ENCODE measurements at regions not wholly inside any gene's neighbourhood (a gene's known extent, or its start where the extent isn't known, plus 50 kb on each side); places are given as distances from the start of the nearest gene placed in this dataset.

GRCh38 chr4:180437601-180438000, 1805.6 kb upstream of the TENM3 start:
- DNase-seq: no peak
- Mint-ChIP-seq H3K27me3 (no peaks in the 10 kb centered on the region), H3K9me3 (peaks cover 4 to 10% (median 9%) of the 10 kb centered on the region in 3 donors), H3K4me1 (peaks cover 0 to 7% (median 0%) of the 10 kb centered on the region in 3 donors), H3K36me3 (no peaks in the 10 kb centered on the region), H3K27ac (no peak overlapping the region), H3K4me3 (peak overlapping the region in 1 of 3 donors; percentile 54)
- Histone ChIP-seq H3K4me1 (ENCODE audit: control insufficient read depth in 1 of 2, extremely low read depth in 1 of 2, insufficient read depth in 2 of 2, low read length in 2 of 2) (peaks cover 0 to 2% of the 10 kb centered on the region in 2 experiments), H3K27ac (ENCODE audit: low read length) (no peak overlapping the region), H3K36me3 (ENCODE audit: control insufficient read depth in 2 of 2, extremely low read depth in 1 of 2, insufficient read depth in 1 of 2, low read length in 1 of 2) (no peaks in the 10 kb centered on the region), H3K4me3 (ENCODE audit: control insufficient read depth in 1 of 2, extremely low read depth in 1 of 2, low read length in 1 of 2) (no peak overlapping the region), H3K9me3 (no peaks in the 10 kb centered on the region), H3K27me3 (replicated peaks in 1 of 2; ENCODE audit: control insufficient read depth in 2 of 2, extremely low read depth in 1 of 2, insufficient read depth in 2 of 2, low read length in 1 of 2) (no peaks in the 10 kb centered on the region)
- whole genome bisulfite sequencing (ENCODE audit: insufficient coverage): 50% methylated on average over 1 of the region's 5 CpGs
- ChIA-PET POLR2A (no interaction called here), CTCF (no interaction called here)
- no peak for ATAC-seq (replicated peaks in 1 of 4)

- Histone ChIP-seq H3K27ac (ENCODE audit: low read length) (no peak overlapping the region), H3K4me1 (ENCODE audit: control insufficient read depth in 1 of 2, extremely low read depth in 1 of 2, insufficient read depth in 2 of 2, low read length in 2 of 2) (no peaks in the 10 kb centered on the region), H3K4me3 (ENCODE audit: control insufficient read depth in 1 of 2, extremely low read depth in 1 of 2, low read length in 1 of 2) (no peak overlapping the region), H3K9me3 (no peaks in the 10 kb centered on the region), H3K27me3 (replicated peaks in 1 of 2; ENCODE audit: control insufficient read depth in 2 of 2, extremely low read depth in 1 of 2, insufficient read depth in 2 of 2, low read length in 1 of 2) (no peaks in the 10 kb centered on the region), H3K36me3 (ENCODE audit: control insufficient read depth in 2 of 2, extremely low read depth in 1 of 2, insufficient read depth in 1 of 2, low read length in 1 of 2) (no peaks in the 10 kb centered on the region)
- H3K27ac Mint-ChIP-seq: no peak overlapping the region
- no peaks in the 10 kb centered on the region for H3K4me1 Mint-ChIP-seq
- no CpG with 5 or more reads among the region's 1 CpG for WGBS (ENCODE audit: insufficient coverage)
- H3K4me3 Mint-ChIP-seq: no peak overlapping the region
- no peaks in the 10 kb centered on the region for H3K36me3 Mint-ChIP-seq
- POLR2A ChIA-PET: no interaction called here
- CTCF ChIA-PET: no interaction called here
- H3K27me3 Mint-ChIP-seq: no peaks in the 10 kb centered on the region
- peaks cover 0 to 12% (median 8%) of the 10 kb centered on the region in 3 donors for H3K9me3 Mint-ChIP-seq
- no peak for DNase-seq
- no peak for ATAC-seq (replicated peaks in 1 of 4)
Measured at GRCh38 chr4:180448306-180448705, 1794.9 kb upstream of the TENM3 start.

- Histone ChIP-seq H3K27me3 (replicated peaks in 1 of 2; ENCODE audit: control insufficient read depth in 2 of 2, extremely low read depth in 1 of 2, insufficient read depth in 2 of 2, low read length in 1 of 2) (no peaks in the 10 kb centered on the region), H3K4me3 (ENCODE audit: control insufficient read depth in 1 of 2, extremely low read depth in 1 of 2, low read length in 1 of 2) (no peak overlapping the region), H3K27ac (ENCODE audit: low read length) (no peak overlapping the region), H3K9me3 (no peaks in the 10 kb centered on the region), H3K36me3 (ENCODE audit: control insufficient read depth in 2 of 2, extremely low read depth in 1 of 2, insufficient read depth in 1 of 2, low read length in 1 of 2) (no peaks in the 10 kb centered on the region), H3K4me1 (ENCODE audit: control insufficient read depth in 1 of 2, extremely low read depth in 1 of 2, insufficient read depth in 2 of 2, low read length in 2 of 2) (no peaks in the 10 kb centered on the region)
- DNase-seq (no peak), ATAC-seq (replicated peaks in 1 of 4) (no peak)
- ChIA-PET CTCF (no interaction called here), POLR2A (no interaction called here)
- Mint-ChIP-seq H3K4me3 (no peak overlapping the region), H3K27me3 (no peaks in the 10 kb centered on the region), H3K9me3 (peaks cover 0 to 16% (median 8%) of the 10 kb centered on the region in 3 donors), H3K27ac (no peak overlapping the region), H3K4me1 (no peaks in the 10 kb centered on the region), H3K36me3 (no peaks in the 10 kb centered on the region)
- 88% methylated on average over 1 of the region's 6 CpGs for WGBS (ENCODE audit: insufficient coverage)
Measured at GRCh38 chr4:180449395-180449956, 1793.7 kb upstream of the TENM3 start.

GRCh38 chr4:180455226-180455625, 1788.0 kb upstream of the TENM3 start:
- POLR2A ChIA-PET: no interaction called here
- Histone ChIP-seq H3K9me3 (no peaks in the 10 kb centered on the region), H3K4me1 (ENCODE audit: control insufficient read depth in 1 of 2, extremely low read depth in 1 of 2, insufficient read depth in 2 of 2, low read length in 2 of 2) (no peaks in the 10 kb centered on the region), H3K27ac (ENCODE audit: low read length) (no peak overlapping the region), H3K27me3 (replicated peaks in 1 of 2; ENCODE audit: control insufficient read depth in 2 of 2, extremely low read depth in 1 of 2, insufficient read depth in 2 of 2, low read length in 1 of 2) (no peaks in the 10 kb centered on the region), H3K4me3 (ENCODE audit: control insufficient read depth in 1 of 2, extremely low read depth in 1 of 2, low read length in 1 of 2) (no peak overlapping the region), H3K36me3 (ENCODE audit: control insufficient read depth in 2 of 2, extremely low read depth in 1 of 2, insufficient read depth in 1 of 2, low read length in 1 of 2) (no peaks in the 10 kb centered on the region)
- no peaks in the 10 kb centered on the region for H3K36me3 Mint-ChIP-seq
- no peaks in the 10 kb centered on the region for H3K4me1 Mint-ChIP-seq
- DNase-seq (no peak), ATAC-seq (replicated peaks in 1 of 4) (no peak)
- H3K9me3 Mint-ChIP-seq: peaks cover 3 to 22% (median 5%) of the 10 kb centered on the region in 3 donors
- no peaks in the 10 kb centered on the region for H3K27me3 Mint-ChIP-seq
- CTCF ChIA-PET: no interaction called here
- H3K4me3 Mint-ChIP-seq: no peak overlapping the region
- 60% methylated on average over 1 of the region's 3 CpGs for WGBS (ENCODE audit: insufficient coverage)
- H3K27ac Mint-ChIP-seq: no peak overlapping the region

- Mint-ChIP-seq H3K4me1 (no peaks in the 10 kb centered on the region), H3K9me3 (peaks cover 3 to 21% (median 5%) of the 10 kb centered on the region in 3 donors), H3K27ac (no peak overlapping the region), H3K27me3 (no peaks in the 10 kb centered on the region), H3K4me3 (no peak overlapping the region), H3K36me3 (no peaks in the 10 kb centered on the region)
- ChIA-PET CTCF (interaction anchor here in 1 of 2 donors (0.7 kb wide), 1 partner anchor 1483 kb away, joined by 3 read pairs; no protein-coding TSS in a partner anchor), POLR2A (no interaction called here)
- DNase-seq (no peak), ATAC-seq (replicated peaks in 1 of 4) (no peak)
- Histone ChIP-seq H3K4me1 (ENCODE audit: control insufficient read depth in 1 of 2, extremely low read depth in 1 of 2, insufficient read depth in 2 of 2, low read length in 2 of 2) (no peaks in the 10 kb centered on the region), H3K27ac (ENCODE audit: low read length) (no peak overlapping the region), H3K36me3 (ENCODE audit: control insufficient read depth in 2 of 2, extremely low read depth in 1 of 2, insufficient read depth in 1 of 2, low read length in 1 of 2) (no peaks in the 10 kb centered on the region), H3K27me3 (replicated peaks in 1 of 2; ENCODE audit: control insufficient read depth in 2 of 2, extremely low read depth in 1 of 2, insufficient read depth in 2 of 2, low read length in 1 of 2) (no peaks in the 10 kb centered on the region), H3K4me3 (ENCODE audit: control insufficient read depth in 1 of 2, extremely low read depth in 1 of 2, low read length in 1 of 2) (no peak overlapping the region), H3K9me3 (no peaks in the 10 kb centered on the region)
- 85% methylated on average over 12 of the region's 12 CpGs for WGBS (ENCODE audit: insufficient coverage)
Measured at GRCh38 chr4:180456928-180457327, 1786.3 kb upstream of the TENM3 start.

GRCh38 chr4:180462116-180462515, 1781.1 kb upstream of the TENM3 start:
- ChIA-PET CTCF (no interaction called here), POLR2A (interaction anchor here in 1 of 2 donors (0.7 kb wide), 1 partner anchor 43 kb away, joined by 6 read pairs; no protein-coding TSS in a partner anchor)
- H3K4me3 Mint-ChIP-seq: no peak overlapping the region
- peaks cover 0 to 12% (median 3%) of the 10 kb centered on the region in 3 donors for H3K9me3 Mint-ChIP-seq
- H3K27me3 ChIP-seq (replicated peaks in 1 of 2; ENCODE audit: control insufficient read depth in 2 of 2, extremely low read depth in 1 of 2, insufficient read depth in 2 of 2, low read length in 1 of 2): no peaks in the 10 kb centered on the region
- WGBS (ENCODE audit: insufficient coverage): no CpG with 5 or more reads among the region's 6 CpGs
- DNase-seq (no peak), ATAC-seq (replicated peaks in 1 of 4) (no peak)
- no peaks in the 10 kb centered on the region for H3K36me3 Mint-ChIP-seq
- no peak overlapping the region for H3K27ac Mint-ChIP-seq
- no peak overlapping the region for H3K4me3 ChIP-seq (ENCODE audit: control insufficient read depth in 1 of 2, extremely low read depth in 1 of 2, low read length in 1 of 2)
- H3K27ac ChIP-seq (ENCODE audit: low read length): no peak overlapping the region
- H3K4me1 ChIP-seq (ENCODE audit: control insufficient read depth in 1 of 2, extremely low read depth in 1 of 2, insufficient read depth in 2 of 2, low read length in 2 of 2): no peaks in the 10 kb centered on the region
- no peaks in the 10 kb centered on the region for H3K27me3 Mint-ChIP-seq
- H3K4me1 Mint-ChIP-seq: no peaks in the 10 kb centered on the region
- H3K9me3 ChIP-seq: no peaks in the 10 kb centered on the region
- H3K36me3 ChIP-seq (ENCODE audit: control insufficient read depth in 2 of 2, extremely low read depth in 1 of 2, insufficient read depth in 1 of 2, low read length in 1 of 2): no peaks in the 10 kb centered on the region

- Histone ChIP-seq H3K9me3 (no peaks in the 10 kb centered on the region), H3K4me1 (ENCODE audit: control insufficient read depth in 1 of 2, extremely low read depth in 1 of 2, insufficient read depth in 2 of 2, low read length in 2 of 2) (no peaks in the 10 kb centered on the region), H3K27ac (ENCODE audit: low read length) (no peak overlapping the region), H3K4me3 (ENCODE audit: control insufficient read depth in 1 of 2, extremely low read depth in 1 of 2, low read length in 1 of 2) (no peak overlapping the region), H3K36me3 (ENCODE audit: control insufficient read depth in 2 of 2, extremely low read depth in 1 of 2, insufficient read depth in 1 of 2, low read length in 1 of 2) (no peaks in the 10 kb centered on the region), H3K27me3 (replicated peaks in 1 of 2; ENCODE audit: control insufficient read depth in 2 of 2, extremely low read depth in 1 of 2, insufficient read depth in 2 of 2, low read length in 1 of 2) (peaks cover 0 to 3% of the 10 kb centered on the region in 2 experiments)
- H3K9me3 Mint-ChIP-seq: peaks cover under 1 to 4% (median 2%) of the 10 kb centered on the region in 3 donors
- POLR2A ChIA-PET: no interaction called here
- no peak overlapping the region for H3K27ac Mint-ChIP-seq
- no peak overlapping the region for H3K4me3 Mint-ChIP-seq
- CTCF ChIA-PET: no interaction called here
- H3K36me3 Mint-ChIP-seq: no peaks in the 10 kb centered on the region
- H3K4me1 Mint-ChIP-seq: no peaks in the 10 kb centered on the region
- H3K27me3 Mint-ChIP-seq: no peaks in the 10 kb centered on the region
- 90% methylated on average over 2 of the region's 3 CpGs for WGBS (ENCODE audit: insufficient coverage)
- no peak for DNase-seq
- ATAC-seq (replicated peaks in 1 of 4): no peak
Measured at GRCh38 chr4:180465364-180465763, 1777.8 kb upstream of the TENM3 start.
